Esophagus squamous epithelium (tissue), 5 donors: ENCODE measurements at regions not wholly inside any gene's neighbourhood (a gene's known extent, or its start where the extent isn't known, plus 50 kb on each side); places are given as distances from the start of the nearest gene placed in this dataset.

Source experiments
- DNase-seq: peaks from one replicate; lab custom pipeline; 2025; lab: John Stamatoyannopoulos, UW
- H3K27ac ChIP-seq, 4 donors: fragments of 200-600 bp; sonication (generic); one replicate each; pipeline ENCODE4 v1.5.1; 2016 to 2019; ENCODE audit warnings: mild to moderate bottlenecking in 1 of 4
- H3K27me3 ChIP-seq, 4 donors: fragments of 200-600 bp; sonication (generic); 1 replicate in 3 of 4; 2 replicates in 1 of 4; pipeline versions ENCODE4 v1.5.1 to v1.6.0; 2017 to 2021; ENCODE audit warnings: antibody characterized with exemption in 1 of 4
- H3K36me3 ChIP-seq, 3 donors: fragments of 200-600 bp; sonication (generic); one replicate each; pipeline ENCODE4 v1.5.1; 2016 to 2019
- H3K4me1 ChIP-seq, 3 donors: fragments of 200-600 bp; sonication (generic); one replicate each; pipeline ENCODE4 v1.5.1; 2017 to 2019
- H3K4me3 ChIP-seq, 4 donors: fragments of 200-600 bp; sonication (generic); 1 replicate in 3 of 4; 2 replicates in 1 of 4; pipeline ENCODE4 v1.5.1; 2016 to 2019; ENCODE audit warnings: mild to moderate bottlenecking in 2 of 4, moderate library complexity in 1 of 4
- H3K9me3 ChIP-seq, 3 donors: fragments of 200-600 bp; sonication (generic); one replicate each; pipeline ENCODE4 v1.5.1; 2016 to 2019
- CTCF ChIP-seq, 6 experiments: fragments of 450-650 bp in 4 of 6; fragments of 200-600 bp in 2 of 6; sonication (generic) in 2 of 6; IDR thresholded peaks; one replicate each; pipeline ENCODE4 v1.5.1; 2016 to 2019; ENCODE audit warnings: antibody characterized with exemption in 6 of 6, mild to moderate bottlenecking in 4 of 6, moderate library complexity in 4 of 6
- POLR2A ChIP-seq, 4 donors: fragments of 450-650 bp; IDR thresholded peaks; one replicate each; pipeline ENCODE4 v1.6.1; 2017; ENCODE audit warnings: antibody characterized with exemption in 4 of 4, mild to moderate bottlenecking in 4 of 4, moderate library complexity in 3 of 4
- WGBS, 2 donors: methylation state at CpG; one replicate each; pipeline ENCODE4 v1.1.5; 2018; 5-methylcytosine and 5-hydroxymethylcytosine counted together
- intact Hi-C: fragments of 100-400 bp; cut with DNase I; formaldehyde crosslinking; loops from one replicate; pipeline ENCODE4 v1.15.0; 2022
- donor health status: DM: yes; HTN: yes; CAD: no.

- intact Hi-C loops: no loop called here
- 62 to 64% methylated on average over 2 of the region's 2 CpGs for WGBS, 2 donors
- no peak for DNase-seq
Measured at GRCh38 chr9:80866576-80867227, 822.6 kb downstream of the TLE1 start.

GRCh38 chr9:80866121-80866520, 823.2 kb downstream of the TLE1 start:
- Histone ChIP-seq H3K27ac (no peak overlapping the region), H3K27me3 (no peaks in the 10 kb centered on the region), H3K4me3 (no peak overlapping the region), H3K9me3 (no peaks in the 10 kb centered on the region), H3K4me1 (no peaks in the 10 kb centered on the region), H3K36me3 (no peaks in the 10 kb centered on the region)
- intact Hi-C loops: no loop called here
- TF ChIP-seq CTCF (IDR thresholded peaks at IDR 0.05): no peak
- no peak for TF ChIP-seq POLR2A (IDR thresholded peaks at IDR 0.05)
- DNase-seq: no peak

More at GRCh38 chr9:80866576-80867227, 822.6 kb downstream of the TLE1 start:
- Histone ChIP-seq H3K27ac (no peak overlapping the region), H3K27me3 (no peaks in the 10 kb centered on the region), H3K9me3 (no peaks in the 10 kb centered on the region), H3K4me3 (no peak overlapping the region), H3K36me3 (no peaks in the 10 kb centered on the region), H3K4me1 (no peaks in the 10 kb centered on the region)
- TF ChIP-seq CTCF (IDR thresholded peaks at IDR 0.05) (no peak), POLR2A (IDR thresholded peaks at IDR 0.05) (no peak)

GRCh38 chr9:80843028-80843427, 846.3 kb downstream of the TLE1 start:
- WGBS, 2 donors: 64 to 79% methylated on average over 1 of the region's 1 CpG
- Histone ChIP-seq H3K9me3 (no peaks in the 10 kb centered on the region), H3K27me3 (no peaks in the 10 kb centered on the region), H3K36me3 (no peaks in the 10 kb centered on the region), H3K4me1 (no peaks in the 10 kb centered on the region), H3K4me3 (no peak overlapping the region), H3K27ac (no peak overlapping the region)
- TF ChIP-seq POLR2A (IDR thresholded peaks at IDR 0.05): no peak
- no peak for DNase-seq
- intact Hi-C loops: no loop called here

GRCh38 chr9:80842389-80842788, 847.0 kb downstream of the TLE1 start:
- Histone ChIP-seq H3K9me3 (no peaks in the 10 kb centered on the region), H3K27me3 (no peaks in the 10 kb centered on the region), H3K36me3 (no peaks in the 10 kb centered on the region), H3K4me1 (no peaks in the 10 kb centered on the region), H3K4me3 (no peak overlapping the region), H3K27ac (no peak overlapping the region)
- 50 to 56% methylated on average over 6 of the region's 6 CpGs for WGBS, 2 donors
- TF ChIP-seq CTCF (IDR thresholded peaks at IDR 0.05) (no peak), POLR2A (IDR thresholded peaks at IDR 0.05) (no peak)
- no peak for DNase-seq
- intact Hi-C loops: no loop called here

- no peak for TF ChIP-seq POLR2A (IDR thresholded peaks at IDR 0.05)
- no peak for TF ChIP-seq CTCF (IDR thresholded peaks at IDR 0.05)
- Histone ChIP-seq H3K27me3 (no peaks in the 10 kb centered on the region), H3K4me3 (no peak overlapping the region), H3K36me3 (no peaks in the 10 kb centered on the region), H3K9me3 (no peaks in the 10 kb centered on the region), H3K4me1 (no peaks in the 10 kb centered on the region), H3K27ac (no peak overlapping the region)
- intact Hi-C loops: no loop called here
- DNase-seq: no peak
- WGBS, 2 donors: 58 to 62% methylated on average over 3 of the region's 3 CpGs
Measured at GRCh38 chr9:80841888-80842287, 847.5 kb downstream of the TLE1 start.
